ENCODE measurements at regions not wholly inside any gene's neighbourhood (a gene's known extent, or its start where the extent isn't known, plus 50 kb on each side); places are given as distances from the start of the nearest gene placed in this dataset.

- DNase-seq (ENCODE audit: low read depth) = no peak
- TF ChIP-seq POLR2A (IDR thresholded peaks at IDR 0.05; ENCODE audit: extremely low read depth, insufficient read length) (no peak), CTCF (IDR thresholded peaks at IDR 0.05; ENCODE audit: low read depth, low read length) (no peak), MYC (IDR thresholded peaks at IDR 0.05; ENCODE audit: low read depth, low read length) (no peak)
- TF ChIP-seq, protein P1, sequence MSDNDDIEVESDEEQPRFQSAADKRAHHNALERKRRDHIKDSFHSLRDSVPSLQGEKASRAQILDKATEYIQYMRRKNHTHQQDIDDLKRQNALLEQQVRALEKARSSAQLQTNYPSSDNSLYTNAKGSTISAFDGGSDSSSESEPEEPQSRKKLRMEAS (IDR thresholded peaks at IDR 0.05; ENCODE audit: low read depth, low read length) = no peak
Observed at GRCh38 chr17:65340401-65340800, 203.2 kb downstream of the RGS9 start.

DNA sequence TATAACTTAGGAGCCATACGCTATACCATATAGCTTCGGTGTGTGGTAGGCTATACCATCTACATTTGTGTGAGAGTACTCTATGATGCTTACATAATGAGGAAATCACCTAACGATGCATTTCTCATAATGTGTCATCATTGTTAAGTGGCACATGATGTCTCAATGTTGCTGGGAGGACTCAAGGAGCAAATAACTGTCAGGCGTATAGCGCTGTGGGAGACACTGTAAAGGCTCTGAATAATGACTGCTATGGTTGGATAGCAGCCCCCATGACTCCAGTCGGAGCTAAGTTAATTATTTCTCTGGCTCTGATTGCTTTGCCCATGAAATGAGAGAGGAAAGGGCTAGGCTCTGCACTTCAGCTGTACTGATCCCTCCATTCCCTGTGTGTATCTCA lies 197.2 kb downstream of the RGS9 start:
- TF ChIP-seq MYC (IDR thresholded peaks at IDR 0.05; ENCODE audit: low read depth, low read length) = no peak
- TF ChIP-seq CTCF (IDR thresholded peaks at IDR 0.05; ENCODE audit: low read depth, low read length) = no peak
- no peak overlapping the region for H3K4me3 ChIP-seq (ENCODE audit: low read depth, low read length)
- DNase-seq (ENCODE audit: low read depth) = no peak

More at GRCh38 chr17:65340401-65340800, 203.2 kb downstream of the RGS9 start:
- no peak overlapping the region for H3K4me3 ChIP-seq (ENCODE audit: low read depth, low read length)

DNA sequence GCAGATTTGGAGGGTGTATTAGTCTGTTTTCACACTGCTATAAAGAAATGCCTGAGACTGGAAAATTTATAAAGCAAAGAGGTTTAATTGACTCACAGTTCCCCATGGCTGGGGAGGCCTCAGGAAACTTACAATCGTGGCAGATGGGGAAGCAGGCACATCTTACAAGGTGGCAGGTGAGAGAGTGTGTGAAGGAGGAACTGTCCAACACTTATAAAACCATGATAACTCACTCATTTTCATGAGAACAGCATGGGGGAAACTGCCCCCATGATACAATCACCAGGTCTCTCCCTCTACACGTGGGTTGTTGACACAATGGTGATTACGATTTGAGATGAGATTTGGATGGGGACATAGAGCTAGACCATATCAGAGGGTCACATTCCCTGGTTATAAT lies 195.6 kb downstream of the RGS9 start:
- no peak overlapping the region for H3K4me3 ChIP-seq (ENCODE audit: low read depth, low read length)
- DNase-seq (ENCODE audit: low read depth) = no peak
- TF ChIP-seq, protein P1 (IDR thresholded peaks at IDR 0.05; ENCODE audit: low read depth, low read length) = no peak
- no peak for TF ChIP-seq MYC (IDR thresholded peaks at IDR 0.05; ENCODE audit: low read depth, low read length)
- TF ChIP-seq POLR2A (IDR thresholded peaks at IDR 0.05; ENCODE audit: extremely low read depth, insufficient read length) = no peak
- no peak for TF ChIP-seq CTCF (IDR thresholded peaks at IDR 0.05; ENCODE audit: low read depth, low read length)

DNA sequence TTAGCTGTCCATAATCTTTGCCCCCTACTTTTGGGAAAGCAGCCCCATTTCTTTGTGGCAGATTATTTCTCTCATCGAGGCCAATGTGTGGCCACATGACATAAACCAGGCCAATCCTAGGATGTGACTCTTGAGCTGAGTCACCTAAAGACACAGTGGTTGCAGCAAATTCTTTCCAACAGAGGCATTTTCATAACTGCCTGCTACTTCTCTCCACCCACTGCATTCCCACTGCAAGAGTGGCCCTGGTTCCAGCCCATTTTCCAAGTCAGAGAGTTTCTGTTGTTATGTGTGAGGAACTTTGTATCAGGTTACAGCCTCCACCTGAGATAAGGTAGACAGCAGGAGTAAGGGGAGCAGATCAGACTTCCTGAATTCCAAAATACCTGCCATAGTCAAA lies 195.2 kb downstream of the RGS9 start:
- DNase-seq (ENCODE audit: low read depth) = no peak
- no peak overlapping the region for H3K4me3 ChIP-seq (ENCODE audit: low read depth, low read length)
- TF ChIP-seq MYC (IDR thresholded peaks at IDR 0.05; ENCODE audit: low read depth, low read length) (no peak), POLR2A (IDR thresholded peaks at IDR 0.05; ENCODE audit: extremely low read depth, insufficient read length) (no peak), CTCF (IDR thresholded peaks at IDR 0.05; ENCODE audit: low read depth, low read length) (no peak)
- TF ChIP-seq, protein P1 (IDR thresholded peaks at IDR 0.05; ENCODE audit: low read depth, low read length) = no peak

DNA sequence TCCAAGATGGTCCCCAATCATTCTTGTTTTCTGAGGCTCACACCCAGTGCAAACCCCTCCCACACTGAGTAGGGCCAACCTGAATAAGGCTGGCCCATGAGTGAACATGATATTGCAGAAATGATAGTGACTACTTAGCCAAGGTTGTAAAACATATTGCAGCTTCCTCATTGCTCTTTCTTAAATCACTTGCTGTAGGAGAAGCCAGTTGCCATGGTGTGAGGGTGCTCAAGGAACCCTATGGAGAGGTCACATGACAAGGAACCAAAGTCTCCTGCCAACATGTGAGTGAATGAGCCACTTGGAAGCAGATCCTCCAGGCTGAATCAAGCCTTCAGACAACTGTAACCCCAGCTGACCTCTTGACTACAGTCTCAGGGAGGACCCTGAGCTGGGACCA lies 191.4 kb downstream of the RGS9 start:
- DNase-seq (ENCODE audit: low read depth) = no peak
- TF ChIP-seq MYC (IDR thresholded peaks at IDR 0.05; ENCODE audit: low read depth, low read length) (no peak), POLR2A (IDR thresholded peaks at IDR 0.05; ENCODE audit: extremely low read depth, insufficient read length) (no peak), CTCF (IDR thresholded peaks at IDR 0.05; ENCODE audit: low read depth, low read length) (no peak)
- TF ChIP-seq, protein P1 (IDR thresholded peaks at IDR 0.05; ENCODE audit: low read depth, low read length) = no peak
- no peak overlapping the region for H3K4me3 ChIP-seq (ENCODE audit: low read depth, low read length)

Measured in NB4 (cell line).